ENCODE measurements at regions not wholly inside any gene's neighbourhood (a gene's known extent, or its start where the extent isn't known, plus 50 kb on each side); places are given as distances from the start of the nearest gene placed in this dataset.

DNA sequence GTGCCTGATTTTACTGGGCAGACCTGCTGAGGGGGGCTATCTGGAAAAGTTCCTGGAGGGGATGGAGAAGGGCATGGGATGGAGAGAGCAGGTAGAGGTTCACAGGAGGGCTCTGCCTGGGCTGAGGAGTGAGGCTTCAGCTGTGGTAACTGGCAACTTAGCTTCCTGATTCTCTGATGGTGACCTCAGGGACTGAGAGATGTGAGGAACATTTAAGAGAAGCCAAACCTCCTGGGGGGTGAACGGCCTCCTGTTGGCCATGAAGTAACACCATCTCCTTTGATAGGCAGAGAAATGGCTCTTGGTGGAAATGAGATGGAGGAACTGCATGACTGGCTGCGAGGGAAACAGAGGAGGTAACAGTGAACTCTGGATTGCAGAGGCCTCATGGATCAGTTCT lies 97.3 kb upstream of the ROPN1 start:
- no peaks in the 10 kb centered on the region for H3K27me3 ChIP-seq (ENCODE audit: control insufficient read depth in 2 of 2, insufficient read depth in 2 of 2, low read length in 2 of 2)

GRCh38 chr3:124091716-124092115 lies 99.8 kb upstream of the ROPN1 start:
- Histone ChIP-seq H3K27me3 (ENCODE audit: control insufficient read depth in 2 of 2, insufficient read depth in 2 of 2, low read length in 2 of 2) (no peaks in the 10 kb centered on the region), H3K4me3 (ENCODE audit: low read length in 2 of 2) (no peak overlapping the region), H3K9me3 (ENCODE audit: control insufficient read depth in 2 of 2, low read length in 2 of 2) (no peaks in the 10 kb centered on the region), H3K27ac (ENCODE audit: low read depth in 2 of 2, low read length in 2 of 2) (no peak overlapping the region), H3K9ac (ENCODE audit: low read depth in 1 of 2, low read length in 2 of 2) (no peak overlapping the region), H3K36me3 (ENCODE audit: control insufficient read depth in 2 of 2, insufficient read depth in 2 of 2, low read length in 2 of 2) (no peaks in the 10 kb centered on the region), H3K4me1 (ENCODE audit: control insufficient read depth in 2 of 2, insufficient read depth in 2 of 2, low read length in 2 of 2) (no peaks in the 10 kb centered on the region)

More for the DNA sequence above, 97.3 kb upstream of the ROPN1 start:
- no peak overlapping the region for H3K9ac ChIP-seq (ENCODE audit: low read depth in 1 of 2, low read length in 2 of 2)
- H3K36me3 ChIP-seq (ENCODE audit: control insufficient read depth in 2 of 2, insufficient read depth in 2 of 2, low read length in 2 of 2): no peaks in the 10 kb centered on the region
- H3K4me1 ChIP-seq (ENCODE audit: control insufficient read depth in 2 of 2, insufficient read depth in 2 of 2, low read length in 2 of 2): no peaks in the 10 kb centered on the region
- H3K27ac ChIP-seq (ENCODE audit: low read depth in 2 of 2, low read length in 2 of 2): no peak overlapping the region
- H3K4me3 ChIP-seq (ENCODE audit: low read length in 2 of 2): no peak overlapping the region
- H3K9me3 ChIP-seq (ENCODE audit: control insufficient read depth in 2 of 2, low read length in 2 of 2): no peaks in the 10 kb centered on the region

DNA sequence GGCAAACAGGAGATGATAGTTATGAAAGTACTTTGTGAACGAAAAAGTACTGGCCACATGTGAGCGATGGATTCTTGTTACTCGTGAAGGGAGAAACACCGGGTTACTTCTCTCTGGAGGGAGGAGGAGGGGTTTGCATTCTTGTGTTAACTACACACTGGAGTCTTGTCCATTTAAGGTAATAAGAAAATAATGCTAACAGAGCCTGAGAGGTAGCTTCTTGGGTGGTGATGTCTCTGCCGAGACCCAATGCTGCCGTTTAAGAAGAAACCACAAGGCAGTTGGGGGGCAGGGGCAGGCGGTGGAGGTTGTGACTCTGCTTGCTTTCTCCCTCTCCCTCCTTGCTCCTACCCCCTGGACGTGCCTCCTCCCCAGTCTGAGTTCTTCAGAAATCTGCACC lies 100.9 kb upstream of the ROPN1 start:
- Histone ChIP-seq H3K27ac (ENCODE audit: low read depth in 2 of 2, low read length in 2 of 2) (no peak overlapping the region), H3K4me3 (ENCODE audit: low read length in 2 of 2) (no peak overlapping the region), H3K27me3 (ENCODE audit: control insufficient read depth in 2 of 2, insufficient read depth in 2 of 2, low read length in 2 of 2) (no peaks in the 10 kb centered on the region), H3K9me3 (ENCODE audit: control insufficient read depth in 2 of 2, low read length in 2 of 2) (no peaks in the 10 kb centered on the region), H3K4me1 (ENCODE audit: control insufficient read depth in 2 of 2, insufficient read depth in 2 of 2, low read length in 2 of 2) (no peaks in the 10 kb centered on the region), H3K36me3 (ENCODE audit: control insufficient read depth in 2 of 2, insufficient read depth in 2 of 2, low read length in 2 of 2) (no peaks in the 10 kb centered on the region), H3K9ac (ENCODE audit: low read depth in 1 of 2, low read length in 2 of 2) (no peak overlapping the region)

DNA sequence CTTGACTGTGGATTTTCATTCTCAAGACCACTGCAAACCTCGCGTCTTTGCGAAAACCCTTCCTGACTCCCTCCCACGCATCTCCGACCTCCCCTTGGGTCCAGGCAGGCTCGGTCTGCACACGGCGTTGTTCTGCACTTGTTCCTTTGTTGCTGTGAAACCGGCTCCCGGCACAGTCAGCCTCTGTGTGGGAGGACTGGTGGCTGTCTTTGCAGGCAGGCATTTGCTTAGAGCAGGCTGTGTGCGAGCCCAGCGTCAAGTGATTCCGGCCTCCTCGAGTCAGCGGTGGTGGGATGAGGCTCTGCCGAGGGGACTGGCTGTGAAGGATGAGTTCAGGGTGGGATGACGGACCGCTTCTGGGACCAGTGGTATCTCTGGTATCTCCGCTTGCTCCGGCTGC lies 102.6 kb upstream of the ROPN1 start:
- H3K27me3 ChIP-seq (ENCODE audit: control insufficient read depth in 2 of 2, insufficient read depth in 2 of 2, low read length in 2 of 2): no peaks in the 10 kb centered on the region
- no peak overlapping the region for H3K4me3 ChIP-seq (ENCODE audit: low read length in 2 of 2)
- H3K27ac ChIP-seq (ENCODE audit: low read depth in 2 of 2, low read length in 2 of 2): no peak overlapping the region
- no peaks in the 10 kb centered on the region for H3K36me3 ChIP-seq (ENCODE audit: control insufficient read depth in 2 of 2, insufficient read depth in 2 of 2, low read length in 2 of 2)
- H3K9me3 ChIP-seq (ENCODE audit: control insufficient read depth in 2 of 2, low read length in 2 of 2): no peaks in the 10 kb centered on the region
- H3K9ac ChIP-seq (ENCODE audit: low read depth in 1 of 2, low read length in 2 of 2): no peak overlapping the region
- H3K4me1 ChIP-seq (ENCODE audit: control insufficient read depth in 2 of 2, insufficient read depth in 2 of 2, low read length in 2 of 2): no peaks in the 10 kb centered on the region

GRCh38 chr3:124097362-124098131 lies 105.6 kb upstream of the ROPN1 start:
- no peaks in the 10 kb centered on the region for H3K36me3 ChIP-seq (ENCODE audit: control insufficient read depth in 2 of 2, insufficient read depth in 2 of 2, low read length in 2 of 2)
- H3K9me3 ChIP-seq (ENCODE audit: control insufficient read depth in 2 of 2, low read length in 2 of 2): no peaks in the 10 kb centered on the region
- H3K9ac ChIP-seq (ENCODE audit: low read depth in 1 of 2, low read length in 2 of 2): no peak overlapping the region
- no peaks in the 10 kb centered on the region for H3K27me3 ChIP-seq (ENCODE audit: control insufficient read depth in 2 of 2, insufficient read depth in 2 of 2, low read length in 2 of 2)
- no peak overlapping the region for H3K4me3 ChIP-seq (ENCODE audit: low read length in 2 of 2)
- no peaks in the 10 kb centered on the region for H3K4me1 ChIP-seq (ENCODE audit: control insufficient read depth in 2 of 2, insufficient read depth in 2 of 2, low read length in 2 of 2)
- no peak overlapping the region for H3K27ac ChIP-seq (ENCODE audit: low read depth in 2 of 2, low read length in 2 of 2)

GRCh38 chr3:124101643-124102042 lies 109.7 kb upstream of the ROPN1 start:
- H3K27me3 ChIP-seq (ENCODE audit: control insufficient read depth in 2 of 2, insufficient read depth in 2 of 2, low read length in 2 of 2): no peaks in the 10 kb centered on the region
- H3K4me3 ChIP-seq (ENCODE audit: low read length in 2 of 2): no peak overlapping the region
- H3K4me1 ChIP-seq (ENCODE audit: control insufficient read depth in 2 of 2, insufficient read depth in 2 of 2, low read length in 2 of 2): no peaks in the 10 kb centered on the region
- H3K27ac ChIP-seq (ENCODE audit: low read depth in 2 of 2, low read length in 2 of 2): no peak overlapping the region
- H3K36me3 ChIP-seq (ENCODE audit: control insufficient read depth in 2 of 2, insufficient read depth in 2 of 2, low read length in 2 of 2): no peaks in the 10 kb centered on the region
- no peak overlapping the region for H3K9ac ChIP-seq (ENCODE audit: low read depth in 1 of 2, low read length in 2 of 2)
- H3K9me3 ChIP-seq (ENCODE audit: control insufficient read depth in 2 of 2, low read length in 2 of 2): no peaks in the 10 kb centered on the region

- no peak overlapping the region for H3K9ac ChIP-seq (ENCODE audit: low read depth in 1 of 2, low read length in 2 of 2)
- no peaks in the 10 kb centered on the region for H3K27me3 ChIP-seq (ENCODE audit: control insufficient read depth in 2 of 2, insufficient read depth in 2 of 2, low read length in 2 of 2)
- no peaks in the 10 kb centered on the region for H3K4me1 ChIP-seq (ENCODE audit: control insufficient read depth in 2 of 2, insufficient read depth in 2 of 2, low read length in 2 of 2)
- no peaks in the 10 kb centered on the region for H3K36me3 ChIP-seq (ENCODE audit: control insufficient read depth in 2 of 2, insufficient read depth in 2 of 2, low read length in 2 of 2)
- H3K27ac ChIP-seq (ENCODE audit: low read depth in 2 of 2, low read length in 2 of 2): no peak overlapping the region
- H3K4me3 ChIP-seq (ENCODE audit: low read length in 2 of 2): no peak overlapping the region
- H3K9me3 ChIP-seq (ENCODE audit: control insufficient read depth in 2 of 2, low read length in 2 of 2): no peaks in the 10 kb centered on the region
Observed at GRCh38 chr3:124107104-124107890, 115.4 kb upstream of the ROPN1 start.

- no peak overlapping the region for H3K4me3 ChIP-seq (ENCODE audit: low read length in 2 of 2)
- no peak overlapping the region for H3K9ac ChIP-seq (ENCODE audit: low read depth in 1 of 2, low read length in 2 of 2)
- no peaks in the 10 kb centered on the region for H3K36me3 ChIP-seq (ENCODE audit: control insufficient read depth in 2 of 2, insufficient read depth in 2 of 2, low read length in 2 of 2)
- H3K4me1 ChIP-seq (ENCODE audit: control insufficient read depth in 2 of 2, insufficient read depth in 2 of 2, low read length in 2 of 2): no peaks in the 10 kb centered on the region
- no peak overlapping the region for H3K27ac ChIP-seq (ENCODE audit: low read depth in 2 of 2, low read length in 2 of 2)
- no peaks in the 10 kb centered on the region for H3K27me3 ChIP-seq (ENCODE audit: control insufficient read depth in 2 of 2, insufficient read depth in 2 of 2, low read length in 2 of 2)
- no peaks in the 10 kb centered on the region for H3K9me3 ChIP-seq (ENCODE audit: control insufficient read depth in 2 of 2, low read length in 2 of 2)
Observed at GRCh38 chr3:124108446-124108845, 116.5 kb upstream of the ROPN1 start.

GRCh38 chr3:124113485-124113884 lies 121.6 kb upstream of the ROPN1 start:
- Histone ChIP-seq H3K36me3 (ENCODE audit: control insufficient read depth in 2 of 2, insufficient read depth in 2 of 2, low read length in 2 of 2) (no peaks in the 10 kb centered on the region), H3K9me3 (ENCODE audit: control insufficient read depth in 2 of 2, low read length in 2 of 2) (no peaks in the 10 kb centered on the region), H3K9ac (ENCODE audit: low read depth in 1 of 2, low read length in 2 of 2) (no peak overlapping the region), H3K27ac (ENCODE audit: low read depth in 2 of 2, low read length in 2 of 2) (no peak overlapping the region), H3K4me1 (ENCODE audit: control insufficient read depth in 2 of 2, insufficient read depth in 2 of 2, low read length in 2 of 2) (no peaks in the 10 kb centered on the region), H3K27me3 (ENCODE audit: control insufficient read depth in 2 of 2, insufficient read depth in 2 of 2, low read length in 2 of 2) (no peaks in the 10 kb centered on the region), H3K4me3 (ENCODE audit: low read length in 2 of 2) (no peak overlapping the region)

- Histone ChIP-seq H3K27me3 (ENCODE audit: control insufficient read depth in 2 of 2, insufficient read depth in 2 of 2, low read length in 2 of 2) (no peaks in the 10 kb centered on the region), H3K9me3 (ENCODE audit: control insufficient read depth in 2 of 2, low read length in 2 of 2) (no peaks in the 10 kb centered on the region), H3K4me3 (ENCODE audit: low read length in 2 of 2) (no peak overlapping the region), H3K27ac (ENCODE audit: low read depth in 2 of 2, low read length in 2 of 2) (no peak overlapping the region), H3K36me3 (ENCODE audit: control insufficient read depth in 2 of 2, insufficient read depth in 2 of 2, low read length in 2 of 2) (no peaks in the 10 kb centered on the region), H3K9ac (ENCODE audit: low read depth in 1 of 2, low read length in 2 of 2) (no peak overlapping the region), H3K4me1 (ENCODE audit: control insufficient read depth in 2 of 2, insufficient read depth in 2 of 2, low read length in 2 of 2) (no peaks in the 10 kb centered on the region)
Observed at GRCh38 chr3:124115279-124115678, 123.4 kb upstream of the ROPN1 start.

Measured in mucosa of rectum (tissue), 2 donors.